HEK293 (cell line): ENCODE measurements at regions not wholly inside any gene's neighbourhood (a gene's known extent, or its start where the extent isn't known, plus 50 kb on each side); places are given as distances from the start of the nearest gene placed in this dataset.

Source experiments
- SP7 ChIP-seq: fragments of 450-650 bp; formaldehyde crosslinking; IDR thresholded peaks from 2 replicates; pipeline ENCODE4 v1.5.1; 2016; ENCODE audit warnings: missing biosample characterization, missing genetic modification characterization
- ZBTB8A ChIP-seq: fragments of 450-650 bp; formaldehyde crosslinking; IDR thresholded peaks from 2 replicates; pipeline ENCODE4 v1.5.1; 2016; ENCODE audit warnings: missing biosample characterization, missing genetic modification characterization
- ZNF112 ChIP-seq: fragments of 450-650 bp; formaldehyde crosslinking; IDR thresholded peaks from 2 replicates; pipeline ENCODE4 v1.5.0; 2017; ENCODE audit warnings: missing biosample characterization, missing genetic modification characterization
- ZNF202 ChIP-seq: fragments of 450-650 bp; formaldehyde crosslinking; IDR thresholded peaks from 2 replicates; pipeline ENCODE4 v1.5.1; 2016; ENCODE audit warnings: missing biosample characterization, missing genetic modification characterization, borderline replicate concordance
- ZNF221 ChIP-seq: fragments of 450-650 bp; formaldehyde crosslinking; IDR thresholded peaks from 2 replicates; pipeline ENCODE4 v1.5.1; 2017; ENCODE audit warnings: missing biosample characterization, missing genetic modification characterization, borderline replicate concordance
- ZNF530 ChIP-seq: fragments of 450-650 bp; formaldehyde crosslinking; IDR thresholded peaks from 2 replicates; pipeline ENCODE4 v1.5.1; 2016; ENCODE audit warnings: low read depth, missing biosample characterization, missing genetic modification characterization
- TF ChIP-seq, protein P1 (sequence below): fragments of 450-650 bp; formaldehyde crosslinking; IDR thresholded peaks from 2 replicates; pipeline ENCODE4 v1.5.1; 2016; ENCODE audit warnings: missing biosample characterization, missing genetic modification characterization
- TF ChIP-seq, protein P2 (sequence below): fragments of 450-650 bp; formaldehyde crosslinking; IDR thresholded peaks from 2 replicates; pipeline ENCODE4 v1.5.0; 2017; ENCODE audit warnings: missing biosample characterization, missing genetic modification characterization, borderline replicate concordance

DNA sequence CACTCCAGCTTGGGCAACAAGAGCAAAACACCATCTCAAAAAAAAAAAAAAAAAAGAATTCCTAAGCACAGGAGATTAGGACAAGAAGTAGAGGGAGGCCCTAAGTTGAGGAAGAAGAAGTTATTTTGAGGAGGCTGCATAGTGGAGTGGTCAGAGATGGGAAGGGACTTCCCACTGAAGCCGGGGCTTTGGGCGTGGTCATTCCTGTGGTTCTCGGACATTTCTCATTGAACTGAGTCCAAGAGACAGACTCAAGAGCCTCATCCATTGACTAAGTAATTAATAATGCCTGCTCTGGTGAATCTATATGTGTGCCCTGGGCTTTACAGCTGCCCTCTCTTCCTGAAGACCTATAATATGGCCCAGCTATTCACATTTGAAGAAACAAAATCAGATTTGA lies 53.2 kb upstream of the FTH1 start:
- no peak for TF ChIP-seq SP7 (tag by site-specific recombination)
- TF ChIP-seq, protein P1, sequence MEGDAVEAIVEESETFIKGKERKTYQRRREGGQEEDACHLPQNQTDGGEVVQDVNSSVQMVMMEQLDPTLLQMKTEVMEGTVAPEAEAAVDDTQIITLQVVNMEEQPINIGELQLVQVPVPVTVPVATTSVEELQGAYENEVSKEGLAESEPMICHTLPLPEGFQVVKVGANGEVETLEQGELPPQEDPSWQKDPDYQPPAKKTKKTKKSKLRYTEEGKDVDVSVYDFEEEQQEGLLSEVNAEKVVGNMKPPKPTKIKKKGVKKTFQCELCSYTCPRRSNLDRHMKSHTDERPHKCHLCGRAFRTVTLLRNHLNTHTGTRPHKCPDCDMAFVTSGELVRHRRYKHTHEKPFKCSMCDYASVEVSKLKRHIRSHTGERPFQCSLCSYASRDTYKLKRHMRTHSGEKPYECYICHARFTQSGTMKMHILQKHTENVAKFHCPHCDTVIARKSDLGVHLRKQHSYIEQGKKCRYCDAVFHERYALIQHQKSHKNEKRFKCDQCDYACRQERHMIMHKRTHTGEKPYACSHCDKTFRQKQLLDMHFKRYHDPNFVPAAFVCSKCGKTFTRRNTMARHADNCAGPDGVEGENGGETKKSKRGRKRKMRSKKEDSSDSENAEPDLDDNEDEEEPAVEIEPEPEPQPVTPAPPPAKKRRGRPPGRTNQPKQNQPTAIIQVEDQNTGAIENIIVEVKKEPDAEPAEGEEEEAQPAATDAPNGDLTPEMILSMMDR (tag by site-specific recombination), result no peak
- TF ChIP-seq ZNF221 (tag by site-specific recombination), result no peak
- TF ChIP-seq, protein P2, sequence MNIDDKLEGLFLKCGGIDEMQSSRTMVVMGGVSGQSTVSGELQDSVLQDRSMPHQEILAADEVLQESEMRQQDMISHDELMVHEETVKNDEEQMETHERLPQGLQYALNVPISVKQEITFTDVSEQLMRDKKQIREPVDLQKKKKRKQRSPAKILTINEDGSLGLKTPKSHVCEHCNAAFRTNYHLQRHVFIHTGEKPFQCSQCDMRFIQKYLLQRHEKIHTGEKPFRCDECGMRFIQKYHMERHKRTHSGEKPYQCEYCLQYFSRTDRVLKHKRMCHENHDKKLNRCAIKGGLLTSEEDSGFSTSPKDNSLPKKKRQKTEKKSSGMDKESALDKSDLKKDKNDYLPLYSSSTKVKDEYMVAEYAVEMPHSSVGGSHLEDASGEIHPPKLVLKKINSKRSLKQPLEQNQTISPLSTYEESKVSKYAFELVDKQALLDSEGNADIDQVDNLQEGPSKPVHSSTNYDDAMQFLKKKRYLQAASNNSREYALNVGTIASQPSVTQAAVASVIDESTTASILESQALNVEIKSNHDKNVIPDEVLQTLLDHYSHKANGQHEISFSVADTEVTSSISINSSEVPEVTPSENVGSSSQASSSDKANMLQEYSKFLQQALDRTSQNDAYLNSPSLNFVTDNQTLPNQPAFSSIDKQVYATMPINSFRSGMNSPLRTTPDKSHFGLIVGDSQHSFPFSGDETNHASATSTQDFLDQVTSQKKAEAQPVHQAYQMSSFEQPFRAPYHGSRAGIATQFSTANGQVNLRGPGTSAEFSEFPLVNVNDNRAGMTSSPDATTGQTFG, result no peak
- no peak for TF ChIP-seq ZNF112 (tag by site-specific recombination)
- TF ChIP-seq ZNF530, result no peak
- no peak for TF ChIP-seq ZBTB8A (tag by site-specific recombination)
- TF ChIP-seq ZNF202 (tag by site-specific recombination), result no peak
